Transverse colon (tissue), 4 donors: ENCODE measurements at regions not wholly inside any gene's neighbourhood (a gene's known extent, or its start where the extent isn't known, plus 50 kb on each side); places are given as distances from the start of the nearest gene placed in this dataset.

Experiments
- DNase-seq: peaks from one replicate; pipeline ENCODE4 v3.0.0-alpha.2; 2019
- H3K27ac ChIP-seq, 4 donors: fragments of 200-600 bp; sonication (generic); 2 replicates each; pipeline ENCODE4 v1.5.1; 2016 to 2018; ENCODE audit warnings: inconsistent platforms in 4 of 4
- H3K27me3 ChIP-seq: fragments of 200-600 bp; sonication (generic); 2 replicates; pipeline ENCODE4 v1.5.1; 2017; ENCODE audit warnings: inconsistent platforms
- H3K36me3 ChIP-seq, 4 donors: fragments of 200-600 bp; sonication (generic); 2 replicates each; pipeline ENCODE4 v1.5.1; 2017 to 2019; ENCODE audit warnings: inconsistent platforms in 4 of 4
- H3K4me1 ChIP-seq, 4 donors: fragments of 200-600 bp; sonication (generic); 2 replicates each; pipeline ENCODE4 v1.5.1; 2017 to 2020; ENCODE audit warnings: inconsistent platforms in 4 of 4
- H3K4me3 ChIP-seq, 4 donors: fragments of 200-600 bp; sonication (generic); 1 replicate in 1 of 4; 2 replicates in 3 of 4; pipeline versions ENCODE4 v1.5.1 to v1.6.1; 2017 to 2019; ENCODE audit warnings: inconsistent platforms in 4 of 4
- H3K9me3 ChIP-seq, 2 donors: fragments of 200-600 bp; sonication (generic); 2 replicates each; pipeline ENCODE4 v1.5.1; 2017 to 2019; ENCODE audit warnings: inconsistent platforms in 2 of 2
- CTCF ChIP-seq, 5 experiments: fragments of 200-600 bp in 3 of 5; fragments of 450-650 bp in 2 of 5; sonication (generic) in 3 of 5; IDR thresholded peaks; 1 replicate in 2 of 5; 2 replicates in 3 of 5; pipeline ENCODE4 v1.5.1; 2016 to 2017; ENCODE audit warnings: antibody characterized with exemption in 5 of 5, inconsistent platforms in 3 of 5, mild to moderate bottlenecking in 2 of 5, moderate library complexity in 1 of 5
- EP300 ChIP-seq: sonication (generic); formaldehyde crosslinking; IDR thresholded peaks from one replicate; pipeline ENCODE4 v1.6.1; 2017; ENCODE audit warnings: antibody characterized with exemption, low read depth
- POLR2A ChIP-seq: fragments of 450-650 bp; IDR thresholded peaks from one replicate; pipeline ENCODE4 v1.6.1; 2016; ENCODE audit warnings: antibody characterized with exemption, mild to moderate bottlenecking, moderate library complexity
- POLR2AphosphoS5 ChIP-seq, 3 donors: sonication (generic); formaldehyde crosslinking; IDR thresholded peaks; one replicate each; pipeline ENCODE4 v1.6.1; 2016; ENCODE audit warnings: antibody characterized with exemption in 3 of 3
- WGBS, 2 donors: methylation state at CpG; one replicate each; pipeline ENCODE4 v1.1.5; 2018; ENCODE audit warnings: low coverage in 1 of 2; 5-methylcytosine and 5-hydroxymethylcytosine counted together
- in situ Hi-C, 4 donors: fragments of 200-750 bp; cut with MboI; loops; one replicate each; pipeline versions ENCODE4 v1.15.0 to v1.15.1; 2017; ENCODE audit warnings: low sequenced_read_pairs in 3 of 4, low pct_ligation_motif_present in 1 of 4, low pct_unique_long_range_greater_than_20kb in 1 of 4
- intact Hi-C: fragments of 100-400 bp; cut with DNase I; formaldehyde crosslinking; loops from one replicate; pipeline ENCODE4 v1.15.1; 2023; ENCODE audit warnings: low total_unique reads

DNA sequence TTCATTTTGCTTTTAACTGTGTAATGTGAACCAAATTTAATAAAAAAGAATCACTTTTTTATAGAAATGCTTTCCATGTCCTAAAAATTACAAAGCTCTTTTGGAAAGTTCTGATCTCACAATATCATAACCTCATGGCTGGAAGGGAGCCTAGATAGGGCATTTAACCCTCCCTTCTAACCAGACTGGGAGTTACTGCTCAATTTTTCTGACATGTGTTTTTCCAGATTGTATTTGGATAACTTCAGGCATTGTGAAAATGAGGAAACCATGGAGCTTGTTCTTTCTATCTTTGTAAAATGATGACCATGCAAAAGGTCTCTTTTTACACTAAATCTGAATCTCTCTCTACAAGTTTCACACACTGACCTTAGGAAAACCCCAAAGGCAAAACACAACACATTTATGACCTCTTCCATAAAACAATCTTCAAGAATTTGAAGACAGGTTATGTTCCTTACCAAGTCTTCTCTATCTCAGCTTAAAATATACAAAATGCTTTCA lies 508.8 kb downstream of the DIPK2A start:
- Histone ChIP-seq H3K36me3 (no peaks in the 10 kb centered on the region), H3K27me3 (no peaks in the 10 kb centered on the region), H3K4me3 (no peak overlapping the region), H3K4me1 (no peaks in the 10 kb centered on the region), H3K9me3 (no peaks in the 10 kb centered on the region), H3K27ac (no peak overlapping the region)
- no peak for DNase-seq
- intact Hi-C loops (no loop called here), in situ Hi-C loops (no loop called here)
- TF ChIP-seq EP300 (no peak), POLR2AphosphoS5 (IDR thresholded peaks at IDR 0.05) (no peak), CTCF (IDR thresholded peaks at IDR 0.05) (no peak), POLR2A (no peak)

DNA sequence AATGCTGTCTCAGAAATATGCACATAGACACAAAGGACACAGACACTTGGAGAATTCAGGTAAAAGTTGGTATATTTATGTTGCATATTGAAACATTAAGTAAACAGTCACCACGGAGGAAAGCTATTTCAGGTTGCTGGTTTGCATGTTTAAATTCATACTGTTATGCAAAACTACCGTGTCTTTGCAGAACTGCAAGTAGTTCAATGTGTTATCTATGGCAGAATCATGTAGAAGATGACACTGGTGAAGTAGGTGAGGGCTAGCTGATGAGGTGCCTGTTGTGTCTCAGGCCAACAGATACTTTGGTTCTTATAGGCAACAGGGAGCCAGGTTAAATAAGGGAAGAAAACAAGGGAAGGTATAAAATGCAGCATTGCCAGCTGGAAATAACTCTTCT lies 511.3 kb downstream of the DIPK2A start:
- WGBS, 2 donors: 43 to 45% methylated on average over 2 of the region's 2 CpGs
- TF ChIP-seq POLR2AphosphoS5 (IDR thresholded peaks at IDR 0.05): no peak
- no peak for TF ChIP-seq POLR2A
- no peak for TF ChIP-seq EP300
- TF ChIP-seq CTCF (IDR thresholded peaks at IDR 0.05): no peak
- Histone ChIP-seq H3K27ac (no peak overlapping the region), H3K9me3 (no peaks in the 10 kb centered on the region), H3K4me1 (no peaks in the 10 kb centered on the region), H3K36me3 (no peaks in the 10 kb centered on the region), H3K27me3 (no peaks in the 10 kb centered on the region), H3K4me3 (no peak overlapping the region)
- no peak for DNase-seq
- in situ Hi-C loops: no loop called here
- intact Hi-C loops: no loop called here

GRCh38 chr3:144487011-144487410 lies 515.4 kb downstream of the DIPK2A start:
- TF ChIP-seq CTCF (IDR thresholded peaks at IDR 0.05) (no peak), EP300 (no peak), POLR2AphosphoS5 (IDR thresholded peaks at IDR 0.05) (no peak), POLR2A (no peak)
- no peak overlapping the region for H3K27ac ChIP-seq
- no peaks in the 10 kb centered on the region for H3K9me3 ChIP-seq
- no peaks in the 10 kb centered on the region for H3K27me3 ChIP-seq
- H3K4me3 ChIP-seq: no peak overlapping the region
- no peak for DNase-seq
- no peaks in the 10 kb centered on the region for H3K4me1 ChIP-seq
- no peaks in the 10 kb centered on the region for H3K36me3 ChIP-seq
- in situ Hi-C loops: no loop called here
- intact Hi-C loops: no loop called here

DNA sequence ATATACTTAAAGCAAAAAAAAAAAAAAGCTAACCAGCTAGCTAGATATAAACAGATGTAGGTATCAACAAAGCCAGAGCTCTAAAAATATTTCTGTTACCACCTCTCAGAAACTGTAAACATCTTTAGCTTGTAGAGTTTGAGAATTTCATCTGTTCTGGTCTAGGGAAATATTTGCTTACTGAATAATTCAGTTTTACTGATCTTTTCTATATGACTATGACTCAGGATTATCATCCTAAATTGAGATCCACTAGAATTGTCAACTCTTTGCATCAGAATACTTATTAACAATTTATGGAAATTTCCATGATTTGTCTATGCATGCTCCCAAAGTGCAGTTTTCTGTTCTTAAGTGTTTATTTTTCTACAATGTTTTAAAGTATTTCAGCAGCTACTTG lies 517.3 kb downstream of the DIPK2A start:
- H3K27me3 ChIP-seq: no peaks in the 10 kb centered on the region
- no peaks in the 10 kb centered on the region for H3K36me3 ChIP-seq
- no peaks in the 10 kb centered on the region for H3K4me1 ChIP-seq
- no peak overlapping the region for H3K4me3 ChIP-seq
- intact Hi-C loops (no loop called here), in situ Hi-C loops (no loop called here)
- no peaks in the 10 kb centered on the region for H3K9me3 ChIP-seq
- no peak for DNase-seq
- no peak overlapping the region for H3K27ac ChIP-seq
- TF ChIP-seq EP300 (no peak), POLR2A (no peak), POLR2AphosphoS5 (IDR thresholded peaks at IDR 0.05) (no peak), CTCF (IDR thresholded peaks at IDR 0.05) (no peak)
